ENCODE measurements at regions not wholly inside any gene's neighbourhood (a gene's known extent, or its start where the extent isn't known, plus 50 kb on each side); places are given as distances from the start of the nearest gene placed in this dataset.

DNA sequence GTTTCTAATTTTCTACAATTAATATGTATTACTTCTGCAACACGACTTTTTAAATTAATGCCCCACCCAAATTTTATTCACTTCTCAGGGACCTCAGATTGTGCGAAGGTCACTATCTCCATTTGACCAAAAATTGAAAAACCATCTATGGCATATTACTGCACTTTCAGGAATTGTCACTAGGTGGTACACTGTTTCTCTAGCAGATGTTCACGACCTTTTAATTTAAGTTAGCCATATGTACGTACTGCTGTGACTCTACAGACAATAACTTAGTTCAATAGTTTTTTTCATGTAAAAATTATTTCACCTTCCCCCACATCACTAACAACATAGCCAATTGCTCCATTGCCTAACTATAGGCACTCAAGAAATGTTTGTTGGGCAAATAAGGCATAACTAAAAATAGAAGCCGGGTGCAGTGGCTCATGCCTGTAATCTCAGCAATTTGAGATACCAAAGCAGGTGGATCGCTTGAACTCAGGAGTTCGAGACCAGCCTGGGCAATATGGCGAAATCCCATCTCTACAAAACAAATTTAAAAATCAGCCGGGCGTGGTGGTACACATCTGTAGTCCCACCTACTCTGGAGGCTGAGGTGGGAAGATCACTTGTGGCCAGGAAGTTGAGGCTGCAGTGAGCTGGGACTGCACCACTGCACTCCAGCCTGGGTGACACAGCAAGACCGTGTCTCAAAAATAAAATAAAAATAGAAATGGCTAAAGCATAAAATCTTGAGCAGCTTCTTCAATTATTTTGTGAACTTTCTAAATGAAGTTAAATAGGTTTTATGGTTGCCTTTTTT is 75.7 kb upstream of the PKN2 start:
- Histone ChIP-seq H3K27me3 (ENCODE audit: control insufficient read depth in 1 of 2, insufficient read depth in 2 of 2, low read length in 2 of 2) (no peaks in the 10 kb centered on the region), H3K9me3 (ENCODE audit: control insufficient read depth in 1 of 2, insufficient read depth in 1 of 2, low read length in 2 of 2) (no peaks in the 10 kb centered on the region), H3K27ac (ENCODE audit: low read depth in 1 of 2, low read length in 2 of 2) (no peak overlapping the region), H3K36me3 (ENCODE audit: insufficient read depth, low read length) (no peaks in the 10 kb centered on the region), H3K4me3 (ENCODE audit: low read length) (no peak overlapping the region), H3K4me1 (ENCODE audit: insufficient read depth, low read length) (no peaks in the 10 kb centered on the region)
- no peaks in the 10 kb centered on the region for H3K4me1 Mint-ChIP-seq (ENCODE audit: low read depth)
- H3K4me3 Mint-ChIP-seq, result no peak overlapping the region
- intact Hi-C loops (cut with DNase I, micrococcal nuclease), result no loop called here
- H3K9me3 Mint-ChIP-seq, result no peaks in the 10 kb centered on the region
- ChIA-PET POLR2A (no interaction called here), CTCF (no interaction called here)
- peak; percentile 62 for TF ChIP-seq CTCF (IDR thresholded peaks at IDR 0.05)
- H3K27me3 Mint-ChIP-seq, result peaks cover 5% of the 10 kb centered on the region
- DNase-seq (peak in 3 of 14 experiments; percentile 7 to 38 (median 37)), ATAC-seq (ENCODE audit: poor library complexity) (peak; percentile 41)
- H3K36me3 Mint-ChIP-seq (ENCODE audit: low read depth), result no peaks in the 10 kb centered on the region
- H3K27ac Mint-ChIP-seq, result no peak overlapping the region

GRCh38 chr1:88609051-88609450 is 75.0 kb upstream of the PKN2 start:
- ChIA-PET POLR2A (no interaction called here), CTCF (no interaction called here)
- Histone ChIP-seq H3K27me3 (ENCODE audit: control insufficient read depth in 1 of 2, insufficient read depth in 2 of 2, low read length in 2 of 2) (no peaks in the 10 kb centered on the region), H3K27ac (ENCODE audit: low read depth in 1 of 2, low read length in 2 of 2) (no peak overlapping the region), H3K9me3 (ENCODE audit: control insufficient read depth in 1 of 2, insufficient read depth in 1 of 2, low read length in 2 of 2) (no peaks in the 10 kb centered on the region), H3K36me3 (ENCODE audit: insufficient read depth, low read length) (no peaks in the 10 kb centered on the region), H3K4me3 (ENCODE audit: low read length) (no peak overlapping the region), H3K4me1 (ENCODE audit: insufficient read depth, low read length) (no peaks in the 10 kb centered on the region)
- no peak for ATAC-seq (ENCODE audit: poor library complexity)
- DNase-seq, result no peak
- Mint-ChIP-seq H3K36me3 (ENCODE audit: low read depth) (no peaks in the 10 kb centered on the region), H3K9me3 (no peaks in the 10 kb centered on the region), H3K27me3 (peaks cover 5% of the 10 kb centered on the region), H3K4me1 (ENCODE audit: low read depth) (no peaks in the 10 kb centered on the region), H3K4me3 (no peak overlapping the region), H3K27ac (no peak overlapping the region)
- intact Hi-C loops (cut with DNase I, micrococcal nuclease), result no loop called here
- TF ChIP-seq CTCF (IDR thresholded peaks at IDR 0.05), result no peak

- no peak for ATAC-seq (ENCODE audit: poor library complexity)
- H3K4me3 Mint-ChIP-seq, result no peak overlapping the region
- ChIA-PET POLR2A (no interaction called here), CTCF (no interaction called here)
- no peak for TF ChIP-seq CTCF (IDR thresholded peaks at IDR 0.05)
- H3K27me3 Mint-ChIP-seq, result peaks cover 18% of the 10 kb centered on the region
- H3K4me3 ChIP-seq (ENCODE audit: low read length), result no peak overlapping the region
- no peaks in the 10 kb centered on the region for H3K4me1 Mint-ChIP-seq (ENCODE audit: low read depth)
- no peak overlapping the region for H3K27ac Mint-ChIP-seq
- H3K36me3 Mint-ChIP-seq (ENCODE audit: low read depth), result no peaks in the 10 kb centered on the region
- intact Hi-C loops (cut with DNase I, micrococcal nuclease), result no loop called here
- DNase-seq, result no peak
- no peaks in the 10 kb centered on the region for H3K27me3 ChIP-seq (ENCODE audit: control insufficient read depth in 1 of 2, insufficient read depth in 2 of 2, low read length in 2 of 2)
- H3K36me3 ChIP-seq (ENCODE audit: insufficient read depth, low read length), result no peaks in the 10 kb centered on the region
- no peaks in the 10 kb centered on the region for H3K4me1 ChIP-seq (ENCODE audit: insufficient read depth, low read length)
- H3K9me3 ChIP-seq (ENCODE audit: control insufficient read depth in 1 of 2, insufficient read depth in 1 of 2, low read length in 2 of 2), result no peaks in the 10 kb centered on the region
- no peak overlapping the region for H3K27ac ChIP-seq (ENCODE audit: low read depth in 1 of 2, low read length in 2 of 2)
- no peaks in the 10 kb centered on the region for H3K9me3 Mint-ChIP-seq
Measured at GRCh38 chr1:88610687-88611086, 73.4 kb upstream of the PKN2 start.

All from CD4-positive, alpha-beta T cell (primary cell).